ENCODE measurements at regions not wholly inside any gene's neighbourhood (a gene's known extent, or its start where the extent isn't known, plus 50 kb on each side); places are given as distances from the start of the nearest gene placed in this dataset.

DNA sequence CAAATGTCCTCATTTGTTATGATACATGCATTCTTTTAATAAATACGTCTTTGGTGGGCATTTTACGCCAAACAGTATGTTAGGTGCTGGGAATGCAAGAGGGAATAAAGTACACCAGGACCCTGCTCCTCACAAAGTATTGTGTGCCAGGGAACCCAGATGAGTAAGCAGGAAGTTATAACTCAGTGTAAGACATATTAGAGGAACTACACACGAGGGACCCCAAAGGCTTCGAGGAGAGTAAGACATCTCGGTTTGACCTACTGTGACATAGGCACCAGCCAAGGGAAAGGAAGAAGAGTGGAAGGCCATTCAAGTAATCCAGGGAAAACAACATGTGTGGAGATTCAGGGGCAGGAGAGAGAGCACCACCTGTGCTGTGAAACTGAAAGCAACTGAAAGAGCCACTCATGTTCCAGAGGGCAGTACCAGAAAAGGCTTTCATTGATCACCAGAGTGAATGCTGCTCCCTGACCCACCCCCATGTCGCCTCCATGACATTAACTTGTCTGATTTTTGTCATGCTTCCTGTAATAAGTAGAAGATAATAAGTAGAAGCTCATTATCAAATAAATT is 542.5 kb upstream of the PKN2 start:
- TF ChIP-seq, protein P1, sequence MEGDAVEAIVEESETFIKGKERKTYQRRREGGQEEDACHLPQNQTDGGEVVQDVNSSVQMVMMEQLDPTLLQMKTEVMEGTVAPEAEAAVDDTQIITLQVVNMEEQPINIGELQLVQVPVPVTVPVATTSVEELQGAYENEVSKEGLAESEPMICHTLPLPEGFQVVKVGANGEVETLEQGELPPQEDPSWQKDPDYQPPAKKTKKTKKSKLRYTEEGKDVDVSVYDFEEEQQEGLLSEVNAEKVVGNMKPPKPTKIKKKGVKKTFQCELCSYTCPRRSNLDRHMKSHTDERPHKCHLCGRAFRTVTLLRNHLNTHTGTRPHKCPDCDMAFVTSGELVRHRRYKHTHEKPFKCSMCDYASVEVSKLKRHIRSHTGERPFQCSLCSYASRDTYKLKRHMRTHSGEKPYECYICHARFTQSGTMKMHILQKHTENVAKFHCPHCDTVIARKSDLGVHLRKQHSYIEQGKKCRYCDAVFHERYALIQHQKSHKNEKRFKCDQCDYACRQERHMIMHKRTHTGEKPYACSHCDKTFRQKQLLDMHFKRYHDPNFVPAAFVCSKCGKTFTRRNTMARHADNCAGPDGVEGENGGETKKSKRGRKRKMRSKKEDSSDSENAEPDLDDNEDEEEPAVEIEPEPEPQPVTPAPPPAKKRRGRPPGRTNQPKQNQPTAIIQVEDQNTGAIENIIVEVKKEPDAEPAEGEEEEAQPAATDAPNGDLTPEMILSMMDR (IDR thresholded peaks at IDR 0.05): no peak
- TF ChIP-seq POLR2AphosphoS5 (IDR thresholded peaks at IDR 0.05) (no peak), EP300 (IDR thresholded peaks at IDR 0.05) (no peak), POLR2A (IDR thresholded peaks at IDR 0.05) (no peak)

All from suprapubic skin (tissue), 4 donors.